Mesothelial cell of epicardium (in vitro differentiated cells): ENCODE measurements at regions not wholly inside any gene's neighbourhood (a gene's known extent, or its start where the extent isn't known, plus 50 kb on each side); places are given as distances from the start of the nearest gene placed in this dataset.

ENCODE experiments used
- DNase-seq, 2 experiments: peaks; one replicate each; pipeline ENCODE4 v3.0.0; 2021; ENCODE audit warnings: low spot score in 2 of 2; ENCODE audit not compliant: unreplicated experiment in 2 of 2
- H3K27ac Mint-ChIP-seq: 2 replicates; pipeline ENCODE4 v1.8.0; 2021; ENCODE audit warnings: mixed read lengths
- H3K27me3 Mint-ChIP-seq: 2 replicates; pipeline ENCODE4 v1.8.0; 2021; ENCODE audit warnings: low read depth, mixed read lengths
- H3K36me3 Mint-ChIP-seq: 2 replicates; pipeline ENCODE4 v1.8.0; 2021; ENCODE audit warnings: mixed read lengths
- H3K4me1 Mint-ChIP-seq: 2 replicates; pipeline ENCODE4 v1.8.0; 2021; ENCODE audit warnings: mixed read lengths
- H3K4me3 Mint-ChIP-seq: 2 replicates; pipeline ENCODE4 v1.8.0; 2021; ENCODE audit warnings: mild to moderate bottlenecking, moderate library complexity, mixed read lengths
- H3K9me3 Mint-ChIP-seq: 2 replicates; pipeline ENCODE4 v1.8.0; 2021; ENCODE audit warnings: mixed read lengths
- CTCF ChIP-seq: fragments of 200-600 bp; sonication (generic); IDR thresholded peaks from one replicate; pipeline ENCODE4 v1.5.0; 2021; ENCODE audit warnings: antibody characterized with exemption; ENCODE audit not compliant: unreplicated experiment

- H3K4me1 Mint-ChIP-seq: peaks cover 2% of the 10 kb centered on the region
- no peak overlapping the region for H3K27ac Mint-ChIP-seq
- TF ChIP-seq CTCF: no peak
- DNase-seq: no peak
- H3K36me3 Mint-ChIP-seq: no peaks in the 10 kb centered on the region
- peaks cover 2% of the 10 kb centered on the region for H3K9me3 Mint-ChIP-seq
- H3K4me3 Mint-ChIP-seq: no peak overlapping the region
- peaks cover 5% of the 10 kb centered on the region for H3K27me3 Mint-ChIP-seq
Observed at GRCh38 chr6:98215531-98215930, 618.8 kb upstream of the POU3F2 start.

GRCh38 chr6:98230250-98230649 lies 604.1 kb upstream of the POU3F2 start:
- no peaks in the 10 kb centered on the region for H3K27me3 Mint-ChIP-seq
- no peak overlapping the region for H3K4me3 Mint-ChIP-seq
- H3K9me3 Mint-ChIP-seq: peaks cover 12% of the 10 kb centered on the region
- no peaks in the 10 kb centered on the region for H3K4me1 Mint-ChIP-seq
- no peak for TF ChIP-seq CTCF
- DNase-seq: no peak
- no peaks in the 10 kb centered on the region for H3K36me3 Mint-ChIP-seq
- H3K27ac Mint-ChIP-seq: no peak overlapping the region

- no peak for TF ChIP-seq CTCF
Observed at GRCh38 chr6:98239057-98239456, 595.3 kb upstream of the POU3F2 start.

GRCh38 chr6:98241630-98242029 lies 592.7 kb upstream of the POU3F2 start:
- TF ChIP-seq CTCF: no peak
- Mint-ChIP-seq H3K27me3 (no peaks in the 10 kb centered on the region), H3K9me3 (no peaks in the 10 kb centered on the region), H3K36me3 (no peaks in the 10 kb centered on the region), H3K4me3 (no peak overlapping the region), H3K4me1 (no peaks in the 10 kb centered on the region), H3K27ac (no peak overlapping the region)
- DNase-seq: no peak

More at GRCh38 chr6:98239057-98239456, 595.3 kb upstream of the POU3F2 start:
- no peak overlapping the region for H3K4me3 Mint-ChIP-seq
- H3K27me3 Mint-ChIP-seq: no peaks in the 10 kb centered on the region
- no peaks in the 10 kb centered on the region for H3K36me3 Mint-ChIP-seq
- H3K9me3 Mint-ChIP-seq: peaks cover 7% of the 10 kb centered on the region
- no peaks in the 10 kb centered on the region for H3K4me1 Mint-ChIP-seq
- H3K27ac Mint-ChIP-seq: no peak overlapping the region
- no peak for DNase-seq

- Mint-ChIP-seq H3K27ac (no peak overlapping the region), H3K9me3 (no peaks in the 10 kb centered on the region), H3K4me1 (no peaks in the 10 kb centered on the region), H3K36me3 (no peaks in the 10 kb centered on the region), H3K4me3 (no peak overlapping the region), H3K27me3 (peaks cover 3% of the 10 kb centered on the region)
- no peak for TF ChIP-seq CTCF
- no peak for DNase-seq
Observed at GRCh38 chr6:98254624-98255023, 579.8 kb upstream of the POU3F2 start.

- H3K27ac Mint-ChIP-seq: no peak overlapping the region
- H3K9me3 Mint-ChIP-seq: no peaks in the 10 kb centered on the region
- H3K4me1 Mint-ChIP-seq: no peaks in the 10 kb centered on the region
- no peak for TF ChIP-seq CTCF
- no peak for DNase-seq
- no peaks in the 10 kb centered on the region for H3K36me3 Mint-ChIP-seq
- H3K27me3 Mint-ChIP-seq: peaks cover 3% of the 10 kb centered on the region
- no peak overlapping the region for H3K4me3 Mint-ChIP-seq
Observed at GRCh38 chr6:98260382-98260781, 574.0 kb upstream of the POU3F2 start.
